Fibroblast of skin of right quadriceps (primary cell): ENCODE measurements at regions not wholly inside any gene's neighbourhood (a gene's known extent, or its start where the extent isn't known, plus 50 kb on each side); places are given as distances from the start of the nearest gene placed in this dataset.
"Not testable (repeated sequence)": the region's sequence is repeated elsewhere in the genome, so short reads cannot be mapped to it uniquely, and the experiment has no call there.

Source experiments
- DNase-seq: peaks from one replicate; pipeline ENCODE4 v3.0.0-alpha.2; 2013

GRCh38 chr7:79531905-79532664 is 78.6 kb upstream of the MAGI2 start:
- no peak for DNase-seq

DNA sequence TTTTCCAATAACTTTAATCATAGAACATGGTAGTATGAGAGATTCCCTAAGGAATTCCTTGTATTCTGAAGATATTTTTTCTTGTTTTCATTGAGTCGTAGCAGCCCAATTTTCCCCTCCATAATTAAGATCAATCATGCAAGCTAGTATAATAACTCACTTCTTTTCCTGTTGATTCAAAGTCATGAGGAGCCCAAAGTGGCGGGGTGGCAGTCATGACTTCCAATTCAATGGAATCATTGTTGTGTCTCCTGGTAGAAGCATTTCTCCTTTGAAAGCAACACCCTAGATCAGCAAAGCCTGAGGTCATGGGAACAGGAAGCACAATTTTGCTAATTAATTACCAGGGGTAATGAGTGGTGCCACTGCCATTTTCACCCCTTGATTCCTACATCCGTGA is 77.6 kb upstream of the MAGI2 start:
- no peak for DNase-seq

DNA sequence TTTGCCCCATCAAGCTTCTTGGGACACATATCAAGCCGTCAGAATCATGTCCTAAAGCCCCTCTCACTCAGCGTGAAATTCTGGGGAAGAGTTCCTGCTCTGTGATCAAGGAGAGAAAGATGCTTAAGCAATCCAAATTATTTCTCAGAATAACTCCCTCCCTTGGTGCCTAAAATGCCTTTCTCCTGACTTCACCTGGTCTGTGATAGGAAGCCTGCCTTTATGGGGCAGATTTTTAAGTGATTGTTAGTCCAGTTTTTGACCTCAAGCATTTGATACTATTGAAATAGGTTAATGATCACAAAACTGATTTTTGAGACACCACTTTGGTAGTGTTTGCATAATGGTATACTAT is 76.4 kb upstream of the MAGI2 start:
- peak; percentile 42 for DNase-seq

GRCh38 chr7:79529214-79529880 is 75.9 kb upstream of the MAGI2 start:
- DNase-seq = no peak

- DNase-seq = no peak
Measured at GRCh38 chr7:79528421-79528820, 75.0 kb upstream of the MAGI2 start.

GRCh38 chr7:79524048-79524447 is 70.6 kb upstream of the MAGI2 start:
- no peak for DNase-seq

DNA sequence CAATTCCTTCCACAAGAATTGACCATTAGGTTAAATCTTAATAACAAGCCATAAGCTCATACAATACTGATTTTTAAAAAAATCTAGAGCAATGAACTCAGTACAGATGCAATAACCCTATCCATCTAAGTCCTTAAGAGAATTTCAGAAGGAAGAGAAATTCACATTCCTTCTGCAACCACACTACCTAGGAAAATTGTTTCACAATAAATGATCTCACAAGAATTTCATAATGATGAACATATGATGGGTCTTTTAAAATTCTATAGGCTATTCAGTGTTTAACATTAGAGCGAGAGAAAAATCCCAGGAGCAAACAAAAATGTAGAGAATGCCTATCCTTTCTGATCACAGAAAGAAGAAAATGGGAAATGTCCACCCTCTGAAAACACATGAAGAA is 70.0 kb upstream of the MAGI2 start:
- peak; percentile 84 for DNase-seq

GRCh38 chr7:79520543-79520942 is 67.1 kb upstream of the MAGI2 start:
- DNase-seq = peak; percentile 56

- peak; percentile 43 for DNase-seq
Measured at GRCh38 chr7:79515358-79515757, 61.9 kb upstream of the MAGI2 start.

DNA sequence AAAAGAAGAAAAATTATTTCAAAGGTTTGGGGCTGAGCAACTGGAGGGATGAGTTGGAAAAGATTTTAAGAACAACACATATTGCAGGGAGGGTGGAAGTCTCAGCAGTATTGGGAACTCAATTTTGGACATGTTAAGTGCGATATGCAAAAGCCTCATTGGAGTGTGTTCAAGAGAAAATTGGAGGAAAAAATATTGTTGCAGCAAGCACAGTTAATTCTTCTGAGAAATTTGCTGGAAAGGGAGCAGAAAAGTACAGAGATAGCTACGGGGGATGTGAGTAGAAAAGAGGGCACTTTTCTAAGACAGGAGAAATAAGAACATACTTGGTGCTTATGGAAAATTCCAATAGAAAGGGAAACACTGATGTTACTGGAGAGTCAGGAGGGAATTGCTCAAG is 59.8 kb upstream of the MAGI2 start:
- no peak for DNase-seq

DNA sequence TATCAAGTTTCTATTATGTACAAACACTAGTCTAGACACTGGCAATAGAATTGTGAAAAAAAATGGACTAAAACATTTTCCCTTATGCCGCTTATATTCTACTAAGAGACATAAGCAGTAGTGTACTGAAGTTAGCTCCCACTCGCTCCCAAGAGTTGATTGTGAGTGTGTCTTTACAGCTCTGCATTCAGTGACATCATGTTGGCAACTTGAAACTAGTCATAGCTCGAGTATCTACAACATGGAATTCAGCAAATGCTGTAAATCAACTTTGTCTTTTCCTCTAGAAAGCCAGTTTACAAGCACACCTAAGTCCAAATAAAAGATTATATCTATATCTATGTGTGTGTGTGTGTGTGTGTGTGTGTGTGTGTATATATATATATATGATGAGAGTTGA is 58.8 kb upstream of the MAGI2 start:
- peak; percentile 32 for DNase-seq

GRCh38 chr7:79511056-79511455 is 57.6 kb upstream of the MAGI2 start:
- DNase-seq = not testable (repeated sequence)

DNA sequence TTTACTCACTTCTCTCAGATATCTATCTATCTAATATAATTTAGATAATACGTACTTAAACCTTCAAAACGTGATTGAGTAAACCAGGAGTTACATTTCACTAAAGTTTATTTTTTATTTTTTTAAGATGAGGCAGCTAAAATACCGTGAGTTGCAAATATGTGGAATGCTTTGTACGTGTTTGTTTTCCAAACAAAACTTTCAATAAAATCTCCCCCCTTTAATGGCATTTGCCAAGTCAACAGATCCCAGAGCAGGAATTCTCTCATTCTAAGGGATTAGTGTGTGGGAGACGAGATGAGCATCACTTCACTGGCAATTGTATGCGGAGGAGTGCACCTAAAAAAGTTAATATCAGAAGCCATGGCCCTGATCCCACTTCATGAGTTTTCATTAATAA is 53.7 kb upstream of the MAGI2 start:
- DNase-seq = no peak

GRCh38 chr7:79506481-79506880 is 53.0 kb upstream of the MAGI2 start:
- DNase-seq = peak; percentile 76

DNA sequence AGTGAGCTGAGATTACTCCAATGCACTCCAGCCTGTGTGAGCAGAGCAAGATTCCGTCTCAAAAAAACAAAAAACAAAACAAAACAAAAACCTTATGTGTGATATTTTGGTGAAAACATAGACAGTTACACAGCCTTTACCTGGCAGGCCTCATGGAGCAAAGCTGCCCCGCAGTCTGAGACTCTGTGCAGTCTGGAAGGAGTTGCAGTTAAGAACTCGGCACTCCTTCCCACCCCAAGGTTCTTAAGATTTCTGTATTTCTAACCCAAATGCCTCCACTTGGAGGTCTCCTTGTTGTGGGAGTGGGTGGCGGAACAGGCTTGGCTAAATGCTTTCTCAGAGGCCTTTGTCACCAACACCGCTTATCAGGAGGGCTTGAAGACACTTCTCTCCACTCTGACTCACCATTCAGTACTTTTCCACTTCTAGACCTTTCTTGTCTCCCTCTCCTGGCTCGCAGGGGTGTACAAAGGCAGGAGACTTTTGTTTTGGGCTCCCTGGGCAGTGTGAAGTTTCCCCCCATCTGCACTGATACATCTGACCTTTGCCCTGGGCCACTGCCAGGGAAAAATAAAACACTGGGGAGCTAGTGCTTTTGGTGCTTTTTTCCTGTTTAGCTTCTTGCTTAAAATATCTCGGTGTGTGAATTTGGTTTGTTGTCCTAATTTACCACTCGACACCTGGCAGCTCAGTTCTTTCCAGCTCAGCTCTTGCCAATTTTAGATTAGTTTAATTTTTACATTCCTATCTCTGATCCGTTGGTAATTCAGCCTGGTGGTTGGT is 51.3 kb upstream of the MAGI2 start:
- DNase-seq = no peak
